C1 segment of cervical spinal cord (tissue), 14 donors: ENCODE measurements at regions not wholly inside any gene's neighbourhood (a gene's known extent, or its start where the extent isn't known, plus 50 kb on each side); places are given as distances from the start of the nearest gene placed in this dataset.
A peak's percentile ranks its signal among the peaks of the same experiment; 100 is the strongest.

Source experiments
- DNase-seq, 14 donors: peaks; one replicate each; lab custom pipeline; 2025; lab: John Stamatoyannopoulos, UW

DNA sequence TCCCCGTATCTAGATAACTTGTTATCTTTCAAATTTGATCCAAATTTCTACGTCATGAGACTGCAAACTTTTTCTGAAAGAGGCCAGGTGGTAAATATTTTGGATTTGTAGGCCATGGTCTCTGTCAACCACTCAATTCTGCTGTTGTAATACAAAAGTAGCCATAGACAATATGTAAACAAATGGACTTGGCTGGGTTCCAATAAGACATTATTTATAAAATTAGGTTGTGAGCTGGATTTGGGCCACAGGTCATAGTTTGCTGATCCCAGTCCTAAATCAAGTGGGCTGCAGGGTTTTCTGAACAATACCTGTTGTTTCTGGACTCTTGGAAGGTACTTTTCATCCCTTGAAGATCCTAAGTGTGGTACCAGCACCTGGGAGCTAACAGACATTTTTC lies 1178.0 kb downstream of the SORCS1 start:
- DNase-seq = no peak

DNA sequence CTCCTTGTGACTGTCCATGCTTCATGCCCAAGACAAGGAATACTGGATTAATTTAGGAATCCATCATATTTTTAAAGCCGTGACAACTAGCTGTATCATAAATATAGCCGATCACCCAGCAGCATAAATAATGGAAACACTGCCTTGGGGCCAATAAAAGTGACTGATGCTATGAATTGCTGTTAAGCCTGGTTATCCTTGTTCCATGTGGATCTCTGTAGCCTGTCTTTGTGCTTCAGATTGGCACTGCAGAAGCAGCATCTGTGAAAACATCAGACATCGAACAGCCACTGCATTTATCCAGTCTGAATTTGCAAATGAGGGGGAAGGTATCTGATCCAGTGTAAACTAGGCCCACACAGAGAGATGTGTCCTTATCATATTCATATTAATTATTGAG lies 1181.8 kb downstream of the SORCS1 start:
- no peak for DNase-seq

- no peak for DNase-seq
Measured at GRCh38 chr10:105981679-105982078, 1182.8 kb downstream of the SORCS1 start.

DNA sequence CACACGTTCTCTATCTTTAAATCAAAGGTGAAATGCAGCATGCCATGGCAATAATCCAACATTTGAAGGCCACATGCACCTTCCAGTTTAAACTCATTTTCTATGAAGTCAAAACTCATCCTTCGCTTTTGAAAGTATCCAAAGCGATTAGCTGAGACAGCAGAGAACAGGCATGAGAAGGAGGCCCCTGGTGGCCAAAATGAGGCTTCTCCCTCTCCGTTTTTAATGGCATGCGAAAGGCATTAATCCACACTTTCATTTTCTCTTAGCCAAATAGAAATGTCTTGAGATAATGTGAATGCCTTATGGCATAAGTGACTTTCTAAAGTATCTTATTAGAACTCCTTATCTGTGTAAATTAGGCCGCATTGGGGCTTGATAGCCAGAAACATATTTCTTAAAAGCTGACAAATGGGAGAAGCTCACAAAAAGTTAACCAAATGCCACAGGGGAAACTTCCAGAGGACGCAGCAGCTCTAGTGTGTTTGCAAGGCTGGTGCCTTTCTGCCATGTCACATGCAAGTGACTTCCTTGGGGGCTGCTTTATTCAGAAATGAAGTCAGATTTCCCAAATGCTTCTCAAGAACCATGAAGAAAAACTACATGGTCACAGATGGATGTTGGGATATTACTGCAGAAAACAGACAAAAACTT lies 1189.6 kb downstream of the SORCS1 start:
- DNase-seq = no peak

- DNase-seq = no peak
Measured at GRCh38 chr10:105973902-105974301, 1190.6 kb downstream of the SORCS1 start.

GRCh38 chr10:105973360-105973759 lies 1191.1 kb downstream of the SORCS1 start:
- no peak for DNase-seq

- DNase-seq = no peak
Measured at GRCh38 chr10:105971460-105971859, 1193.0 kb downstream of the SORCS1 start.

DNA sequence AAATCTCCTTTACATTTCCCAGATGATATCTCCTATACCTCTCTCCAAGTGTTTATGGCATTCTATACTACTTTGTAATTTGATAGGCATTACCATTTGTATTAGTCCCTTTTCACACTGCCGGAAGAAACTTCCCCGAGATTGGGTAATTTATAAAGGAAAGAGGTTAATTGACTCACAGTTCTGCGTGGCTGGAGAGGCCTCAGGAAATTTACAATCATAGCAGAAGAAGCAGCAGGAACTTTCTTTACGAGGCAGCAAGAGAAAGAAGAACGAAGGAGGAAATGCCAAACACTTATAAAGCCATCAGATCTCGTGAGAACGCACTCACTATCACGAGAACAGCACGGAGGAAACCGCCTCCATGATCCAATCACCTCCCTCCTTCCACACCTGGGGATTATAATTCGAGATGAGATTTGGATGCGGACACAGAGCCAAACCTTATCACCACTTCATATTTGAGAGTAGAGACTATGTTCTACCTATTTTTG lies 1194.6 kb downstream of the SORCS1 start:
- no peak for DNase-seq

DNA sequence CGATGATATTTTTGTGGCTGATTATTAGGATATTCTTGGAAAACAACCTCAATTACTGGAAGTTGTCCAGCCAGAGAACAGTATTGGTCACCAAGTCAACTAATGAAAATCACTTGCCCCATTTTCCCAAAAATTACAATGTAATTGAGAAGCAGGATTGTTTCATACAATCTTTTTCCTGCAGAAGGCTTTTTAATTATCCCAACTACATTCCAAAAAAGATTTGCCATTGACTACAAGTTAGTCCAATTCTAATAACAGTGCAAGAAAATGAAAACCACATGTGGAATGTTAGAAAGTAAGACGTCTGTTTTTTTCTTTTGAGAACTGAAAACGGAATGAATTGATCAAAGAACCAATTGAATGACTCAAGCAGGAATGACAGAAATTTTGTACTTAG lies 1195.8 kb downstream of the SORCS1 start:
- no peak for DNase-seq

- no peak for DNase-seq
Measured at GRCh38 chr10:105967256-105967655, 1197.2 kb downstream of the SORCS1 start.

DNA sequence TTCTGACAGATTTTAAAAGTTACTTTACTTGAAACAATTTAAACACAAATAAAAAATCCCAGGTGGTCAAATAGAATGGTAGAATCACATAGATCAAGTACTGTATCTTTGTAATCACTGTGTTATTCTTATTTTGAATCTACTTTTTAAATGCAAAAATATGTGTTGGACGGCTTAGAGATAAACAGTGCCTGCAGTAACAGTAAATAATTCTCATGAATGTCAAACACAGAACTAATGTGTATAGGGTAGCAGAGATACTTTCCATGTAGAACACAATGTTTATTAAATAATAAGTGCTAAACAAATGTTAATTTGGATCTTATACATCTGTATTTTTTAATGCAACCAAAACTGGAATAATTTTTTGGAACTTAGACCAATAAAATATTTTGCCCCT lies 1199.4 kb downstream of the SORCS1 start:
- no peak for DNase-seq

GRCh38 chr10:105964009-105964408 lies 1200.5 kb downstream of the SORCS1 start:
- DNase-seq = no peak

- no peak for DNase-seq
Measured at GRCh38 chr10:105963334-105963884, 1201.1 kb downstream of the SORCS1 start.

DNA sequence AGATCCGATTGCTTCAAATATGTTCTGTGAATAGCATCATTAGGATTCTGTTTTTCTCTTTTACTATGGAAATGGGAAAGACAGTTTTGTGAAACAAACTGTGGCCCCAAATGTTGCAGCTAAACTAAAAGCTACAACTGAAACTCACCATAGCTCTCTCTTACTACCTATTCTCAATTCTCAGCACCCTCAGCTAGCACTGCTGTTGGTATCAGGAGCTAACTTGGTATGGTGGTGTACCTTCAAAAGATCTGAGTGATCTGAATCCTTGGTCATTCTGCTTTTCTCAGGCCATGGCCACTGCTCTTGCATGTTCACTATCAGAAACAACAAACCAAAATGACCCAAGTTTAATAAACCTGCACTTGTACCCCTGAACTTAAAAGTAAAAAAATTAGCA lies 1208.0 kb downstream of the SORCS1 start:
- DNase-seq = no peak

- DNase-seq = no peak
Measured at GRCh38 chr10:105953861-105954260, 1210.6 kb downstream of the SORCS1 start.

GRCh38 chr10:105953056-105953455 lies 1211.5 kb downstream of the SORCS1 start:
- no peak for DNase-seq

DNA sequence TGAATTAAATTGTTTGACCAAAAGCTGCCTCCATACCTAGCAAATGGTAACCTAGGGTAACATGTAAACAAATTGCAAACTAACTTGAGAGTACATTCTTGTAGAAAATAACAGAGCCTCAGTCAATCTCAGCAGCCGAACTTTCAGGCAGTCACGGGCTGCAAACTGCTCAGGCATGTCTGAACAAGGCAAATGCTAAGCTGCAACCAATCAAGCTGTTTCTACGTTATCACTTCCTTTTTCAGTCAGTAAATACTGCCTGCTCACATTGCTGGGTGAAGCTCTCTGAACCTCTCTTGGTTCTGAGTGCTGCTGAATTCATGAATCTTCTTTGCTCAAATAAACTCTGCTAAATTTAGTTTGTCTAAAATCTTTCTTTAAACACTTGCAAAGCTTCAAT lies 1212.4 kb downstream of the SORCS1 start:
- peak in 1 of 14 donors; percentile 5 for DNase-seq

DNA sequence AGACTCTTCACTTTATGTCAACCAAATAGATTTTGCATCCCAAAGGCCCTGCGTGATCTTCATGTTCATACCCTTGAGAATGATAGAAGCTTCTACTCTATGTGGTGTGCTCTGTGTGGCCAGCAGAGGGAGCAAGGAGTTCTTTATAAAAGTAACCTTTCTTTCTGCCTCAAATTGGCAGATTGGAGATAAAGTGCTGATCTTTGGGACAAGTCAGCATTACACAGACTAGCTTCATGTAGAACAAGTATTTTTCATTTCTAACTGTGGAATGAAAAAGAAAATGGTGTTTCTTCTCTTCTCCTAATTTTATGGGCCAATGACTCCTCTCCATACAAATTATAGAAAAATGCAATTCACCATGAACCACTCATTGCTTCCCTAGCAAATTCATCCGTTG lies 1214.1 kb downstream of the SORCS1 start:
- DNase-seq = peak in 4 of 14 donors; percentile 9 to 24 (median 15)

- DNase-seq = no peak
Measured at GRCh38 chr10:105949721-105950120, 1214.8 kb downstream of the SORCS1 start.

GRCh38 chr10:105925045-105925785 lies 1239.3 kb downstream of the SORCS1 start:
- no peak for DNase-seq

GRCh38 chr10:105921348-105921747 lies 1243.2 kb downstream of the SORCS1 start:
- no peak for DNase-seq

GRCh38 chr10:105914432-105914831 lies 1250.1 kb downstream of the SORCS1 start:
- no peak for DNase-seq

DNA sequence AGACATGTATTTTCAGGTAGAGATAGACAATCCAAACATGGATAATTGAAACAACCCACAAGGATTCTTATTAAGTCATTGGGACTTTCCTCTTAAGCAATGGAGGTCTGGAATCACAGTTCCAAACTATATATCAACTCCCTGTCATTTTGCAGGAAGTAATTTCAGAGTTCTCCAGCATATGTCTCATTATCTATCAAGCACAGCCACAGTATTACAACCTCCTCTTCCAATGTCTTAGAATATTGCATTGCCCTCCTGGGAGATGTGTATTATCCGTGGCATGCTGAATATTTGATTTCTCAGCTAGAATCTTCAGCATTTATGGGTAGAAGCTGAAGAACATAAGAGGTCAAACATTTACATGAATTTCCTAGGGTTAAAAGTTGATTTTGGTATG lies 1255.8 kb downstream of the SORCS1 start:
- DNase-seq = no peak
